Astrocyte (in vitro differentiated cells and primary cell): ENCODE measurements at regions not wholly inside any gene's neighbourhood (a gene's known extent, or its start where the extent isn't known, plus 50 kb on each side); places are given as distances from the start of the nearest gene placed in this dataset.

Experiments used
- DNase-seq: peaks from one replicate; pipeline ENCODE4 v3.0.0-alpha.2; 2010; ENCODE audit warnings: low read depth
- FAIRE-seq: peaks from 2 replicates; lab custom pipeline; 2011; peaks lifted over from hg19 to GRCh38; lab: Jason Lieb, UNC
- H2AFZ ChIP-seq: 2 replicates; pipeline ENCODE4 v1.6.0; 2012; ENCODE audit warnings: low read depth, low read length, inconsistent platforms
- H3K27ac ChIP-seq: 2 replicates; pipeline ENCODE4 v1.5.1; 2011; ENCODE audit warnings: low read depth, low read length, inconsistent platforms
- H3K27me3 ChIP-seq: 2 replicates; pipeline ENCODE4 v1.6.0; 2011; ENCODE audit warnings: low read length, inconsistent platforms; ENCODE audit not compliant: insufficient read depth
- H3K36me3 ChIP-seq: 2 replicates; pipeline ENCODE4 v1.5.1; 2011; ENCODE audit warnings: low read length, inconsistent platforms; ENCODE audit not compliant: insufficient read depth
- H3K4me1 ChIP-seq: 2 replicates; pipeline ENCODE4 v1.5.1; 2011; ENCODE audit warnings: low read length, inconsistent platforms; ENCODE audit not compliant: insufficient read depth
- H3K4me2 ChIP-seq: 2 replicates; pipeline ENCODE4 v1.6.0; 2012; ENCODE audit warnings: low read length, inconsistent platforms
- H3K4me3 ChIP-seq: 2 replicates; pipeline ENCODE4 v1.5.1; 2011; ENCODE audit warnings: low read depth, mild to moderate bottlenecking, low read length, inconsistent platforms; ENCODE audit not compliant: insufficient read depth
- H3K79me2 ChIP-seq: 2 replicates; pipeline ENCODE4 v1.6.0; 2012; ENCODE audit warnings: mild to moderate bottlenecking, low read length, inconsistent platforms; ENCODE audit not compliant: insufficient read depth
- H3K9ac ChIP-seq: 2 replicates; pipeline ENCODE4 v1.6.0; 2012; ENCODE audit warnings: mild to moderate bottlenecking, low read length, inconsistent platforms
- H3K9me3 ChIP-seq: 2 replicates; pipeline ENCODE4 v1.5.1; 2012; ENCODE audit warnings: low read depth, mild to moderate bottlenecking, low read length, inconsistent platforms; ENCODE audit not compliant: insufficient read depth
- H4K20me1 ChIP-seq: 2 replicates; pipeline ENCODE4 v1.6.0; 2012; ENCODE audit warnings: low read length, inconsistent platforms; ENCODE audit not compliant: insufficient read depth
- H3K27ac Mint-ChIP-seq: one replicate; pipeline ENCODE4 v1.8.0; 2021; ENCODE audit warnings: mild to moderate bottlenecking, mixed read lengths; ENCODE audit not compliant: unreplicated experiment
- H3K27me3 Mint-ChIP-seq: one replicate; pipeline ENCODE4 v1.8.0; 2021; ENCODE audit warnings: low read depth, mixed read lengths; ENCODE audit not compliant: unreplicated experiment
- H3K36me3 Mint-ChIP-seq: one replicate; pipeline ENCODE4 v1.8.0; 2021; ENCODE audit warnings: low read depth, mixed read lengths; ENCODE audit not compliant: unreplicated experiment
- H3K4me1 Mint-ChIP-seq: one replicate; pipeline ENCODE4 v1.8.0; 2021; ENCODE audit warnings: low read depth, mixed read lengths; ENCODE audit not compliant: unreplicated experiment
- H3K4me3 Mint-ChIP-seq: one replicate; pipeline ENCODE4 v1.8.0; 2021; ENCODE audit warnings: mild to moderate bottlenecking, moderate library complexity, mixed read lengths; ENCODE audit not compliant: unreplicated experiment
- H3K9me3 Mint-ChIP-seq: one replicate; pipeline ENCODE4 v1.8.0; 2021; ENCODE audit warnings: mild to moderate bottlenecking, mixed read lengths; ENCODE audit not compliant: unreplicated experiment
- EZH2 ChIP-seq: IDR thresholded peaks from 2 replicates; pipeline ENCODE4 v1.6.1; 2012; ENCODE audit warnings: mild to moderate bottlenecking, low read length, inconsistent platforms; ENCODE audit not compliant: insufficient read depth
- TF ChIP-seq, protein P1 (sequence below): IDR thresholded peaks from 2 replicates; pipeline ENCODE4 v1.5.1; 2011; ENCODE audit warnings: low read depth, mild to moderate bottlenecking, inconsistent platforms, low read length, moderate library complexity; ENCODE audit not compliant: insufficient read depth

DNA sequence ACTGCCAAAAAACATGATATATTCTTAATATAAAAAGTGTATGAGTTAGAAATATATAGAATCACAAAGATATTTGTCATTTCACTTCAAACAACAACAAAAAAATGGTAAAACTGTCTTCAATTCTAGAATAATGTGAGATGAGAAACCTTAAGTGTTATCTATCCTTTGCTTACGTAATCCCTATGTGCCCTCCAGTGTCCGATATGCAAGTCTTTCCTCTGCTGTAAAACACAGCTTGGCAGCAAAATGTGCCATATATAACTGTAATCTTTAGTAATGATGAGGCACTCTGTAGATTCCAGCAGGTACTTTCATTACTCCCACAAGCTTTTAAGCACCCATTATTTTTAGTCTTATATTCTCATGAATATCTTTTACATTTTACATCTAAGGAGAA, 555.1 kb upstream of the FRG1 start:
- H3K4me3 ChIP-seq, result no peak overlapping the region
- Mint-ChIP-seq H3K4me1 (no peaks in the 10 kb centered on the region), H3K9me3 (no peaks in the 10 kb centered on the region), H3K27me3 (no peaks in the 10 kb centered on the region), H3K27ac (no peak overlapping the region), H3K36me3 (no peaks in the 10 kb centered on the region), H3K4me3 (no peak overlapping the region)
- H2AFZ ChIP-seq, result no peak overlapping the region
- H3K4me2 ChIP-seq, result no peak overlapping the region
- FAIRE-seq (no peak), DNase-seq (no peak)
- no peak overlapping the region for H3K9ac ChIP-seq
- H3K36me3 ChIP-seq, result no peaks in the 10 kb centered on the region
- H4K20me1 ChIP-seq, result no peaks in the 10 kb centered on the region
- H3K4me1 ChIP-seq, result no peaks in the 10 kb centered on the region
- H3K27me3 ChIP-seq, result no peaks in the 10 kb centered on the region
- H3K79me2 ChIP-seq, result no peaks in the 10 kb centered on the region
- no peak overlapping the region for H3K27ac ChIP-seq
- TF ChIP-seq, protein P1, sequence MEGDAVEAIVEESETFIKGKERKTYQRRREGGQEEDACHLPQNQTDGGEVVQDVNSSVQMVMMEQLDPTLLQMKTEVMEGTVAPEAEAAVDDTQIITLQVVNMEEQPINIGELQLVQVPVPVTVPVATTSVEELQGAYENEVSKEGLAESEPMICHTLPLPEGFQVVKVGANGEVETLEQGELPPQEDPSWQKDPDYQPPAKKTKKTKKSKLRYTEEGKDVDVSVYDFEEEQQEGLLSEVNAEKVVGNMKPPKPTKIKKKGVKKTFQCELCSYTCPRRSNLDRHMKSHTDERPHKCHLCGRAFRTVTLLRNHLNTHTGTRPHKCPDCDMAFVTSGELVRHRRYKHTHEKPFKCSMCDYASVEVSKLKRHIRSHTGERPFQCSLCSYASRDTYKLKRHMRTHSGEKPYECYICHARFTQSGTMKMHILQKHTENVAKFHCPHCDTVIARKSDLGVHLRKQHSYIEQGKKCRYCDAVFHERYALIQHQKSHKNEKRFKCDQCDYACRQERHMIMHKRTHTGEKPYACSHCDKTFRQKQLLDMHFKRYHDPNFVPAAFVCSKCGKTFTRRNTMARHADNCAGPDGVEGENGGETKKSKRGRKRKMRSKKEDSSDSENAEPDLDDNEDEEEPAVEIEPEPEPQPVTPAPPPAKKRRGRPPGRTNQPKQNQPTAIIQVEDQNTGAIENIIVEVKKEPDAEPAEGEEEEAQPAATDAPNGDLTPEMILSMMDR, result no peak
- peaks cover 3% of the 10 kb centered on the region for H3K9me3 ChIP-seq

DNA sequence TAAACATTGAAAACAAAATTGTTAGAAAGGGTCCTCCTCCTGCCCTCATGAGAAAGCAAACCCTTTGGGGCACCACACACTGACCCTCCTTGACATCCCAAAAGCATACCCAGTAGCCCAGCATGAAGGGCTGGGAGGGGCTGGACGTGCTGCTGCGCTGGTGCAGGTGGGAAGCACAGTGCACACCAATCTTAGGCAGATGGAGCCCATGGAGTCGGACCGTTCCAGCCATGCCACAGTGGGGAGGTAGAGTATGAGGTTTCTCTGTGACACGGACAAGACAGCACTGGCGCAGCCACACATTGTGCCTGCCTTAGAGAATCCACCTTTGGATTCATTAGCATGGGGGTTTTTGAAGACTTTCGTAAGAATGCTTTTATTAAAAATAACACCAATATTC, 544.2 kb upstream of the FRG1 start:
- no peaks in the 10 kb centered on the region for H4K20me1 ChIP-seq
- H3K4me2 ChIP-seq, result no peak overlapping the region
- no peak overlapping the region for H2AFZ ChIP-seq
- no peak overlapping the region for H3K27ac Mint-ChIP-seq
- no peak overlapping the region for H3K9ac ChIP-seq
- H3K4me3 ChIP-seq, result no peak overlapping the region
- FAIRE-seq (no peak), DNase-seq (no peak)
- no peaks in the 10 kb centered on the region for H3K4me1 Mint-ChIP-seq
- H3K36me3 ChIP-seq, result no peaks in the 10 kb centered on the region
- peaks cover 2% of the 10 kb centered on the region for H3K9me3 Mint-ChIP-seq
- H3K36me3 Mint-ChIP-seq, result no peaks in the 10 kb centered on the region
- no peaks in the 10 kb centered on the region for H3K4me1 ChIP-seq
- H3K9me3 ChIP-seq, result peaks cover 6% of the 10 kb centered on the region
- no peak overlapping the region for H3K4me3 Mint-ChIP-seq
- H3K27me3 ChIP-seq, result no peaks in the 10 kb centered on the region
- TF ChIP-seq, protein P1, result no peak
- no peak for TF ChIP-seq EZH2
- H3K27me3 Mint-ChIP-seq, result no peaks in the 10 kb centered on the region
- H3K79me2 ChIP-seq, result no peaks in the 10 kb centered on the region
- no peak overlapping the region for H3K27ac ChIP-seq

DNA sequence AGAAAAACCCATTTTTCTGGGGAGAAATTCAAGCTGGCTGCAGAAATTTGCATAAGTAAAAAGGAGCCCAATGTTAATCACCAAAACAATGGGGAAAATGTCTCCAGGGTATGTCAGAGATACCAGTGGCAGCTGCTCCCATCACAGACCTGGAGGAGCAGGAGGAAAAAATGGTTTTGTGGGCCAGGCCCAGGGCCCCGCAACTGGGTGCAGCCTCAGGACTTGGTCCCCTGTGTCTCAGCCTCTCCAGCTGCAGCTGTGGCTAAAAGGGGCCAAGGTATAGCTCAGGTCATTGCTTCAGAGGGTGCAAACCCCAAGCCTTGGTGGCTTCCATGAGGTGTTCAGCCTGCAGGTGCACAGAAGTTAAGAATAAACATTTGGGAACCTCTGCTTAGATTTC, 536.4 kb upstream of the FRG1 start:
- Histone ChIP-seq H3K27me3 (no peaks in the 10 kb centered on the region), H3K36me3 (no peaks in the 10 kb centered on the region), H3K9me3 (peaks cover 4% of the 10 kb centered on the region), H3K79me2 (no peaks in the 10 kb centered on the region), H3K27ac (no peak overlapping the region), H3K4me1 (no peaks in the 10 kb centered on the region), H3K9ac (no peak overlapping the region), H3K4me3 (no peak overlapping the region), H4K20me1 (no peaks in the 10 kb centered on the region), H3K4me2 (no peak overlapping the region), H2AFZ (no peak overlapping the region)
- H3K9me3 Mint-ChIP-seq, result no peaks in the 10 kb centered on the region
- no peaks in the 10 kb centered on the region for H3K36me3 Mint-ChIP-seq
- DNase-seq (no peak), FAIRE-seq (no peak)
- H3K27me3 Mint-ChIP-seq, result no peaks in the 10 kb centered on the region
- H3K27ac Mint-ChIP-seq, result no peak overlapping the region
- no peaks in the 10 kb centered on the region for H3K4me1 Mint-ChIP-seq
- H3K4me3 Mint-ChIP-seq, result no peak overlapping the region
- TF ChIP-seq EZH2, result no peak
- TF ChIP-seq, protein P1, result no peak
